G401.6 (cell line): ENCODE measurements at regions not wholly inside any gene's neighbourhood (a gene's known extent, or its start where the extent isn't known, plus 50 kb on each side); places are given as distances from the start of the nearest gene placed in this dataset.

ENCODE experiments used
- FAIRE-seq: peaks from 2 replicates; lab custom pipeline; 2012; peaks lifted over from hg19 to GRCh38; lab: Jason Lieb, UNC

GRCh38 chr1:192100686-192101468 lies 57.4 kb upstream of the RGS18 start:
- FAIRE-seq, result no peak

- FAIRE-seq, result no peak
Measured at GRCh38 chr1:192104128-192104527, 54.1 kb upstream of the RGS18 start.

GRCh38 chr1:192104852-192105251 lies 53.4 kb upstream of the RGS18 start:
- no peak for FAIRE-seq

- no peak for FAIRE-seq
Measured at GRCh38 chr1:192108161-192108560, 50.1 kb upstream of the RGS18 start.
